H1 (cell line): ENCODE measurements at regions not wholly inside any gene's neighbourhood (a gene's known extent, or its start where the extent isn't known, plus 50 kb on each side); places are given as distances from the start of the nearest gene placed in this dataset.

Experiments
- BCL11A ChIP-seq, 2 experiments: IDR thresholded peaks; one replicate each; pipeline ENCODE4 v1.6.1; 2011; ENCODE audit warnings: low read depth in 2 of 2, low read length in 2 of 2, mild to moderate bottlenecking in 2 of 2
- BRCA1 ChIP-seq: IDR thresholded peaks from 2 replicates; pipeline ENCODE4 v1.6.1; 2012; ENCODE audit warnings: low read depth, low read length, improper control_type of control experiment
- CHD2 ChIP-seq: IDR thresholded peaks from 2 replicates; pipeline ENCODE4 v1.6.1; 2012; ENCODE audit warnings: low read length, improper control_type of control experiment
- CHD7 ChIP-seq: fragments of 300-600 bp; sonication (generic); IDR thresholded peaks from 2 replicates; pipeline ENCODE4 v1.7.1; 2012; ENCODE audit warnings: low read length, moderate library complexity, mild to moderate bottlenecking, inconsistent platforms; ENCODE audit not compliant: insufficient replicate concordance
- CREB1 ChIP-seq: IDR thresholded peaks from 2 replicates; pipeline ENCODE4 v1.6.1; 2012; ENCODE audit warnings: inconsistent platforms
- FOSL1 ChIP-seq: IDR thresholded peaks from 2 replicates; pipeline ENCODE4 v1.6.1; 2011; ENCODE audit warnings: mild to moderate bottlenecking, low read depth, low read length, moderate library complexity; ENCODE audit not compliant: insufficient read depth
- HDAC6 ChIP-seq: IDR thresholded peaks from one replicate; pipeline ENCODE4 v1.7.1; 2012; ENCODE audit warnings: low read depth, mild to moderate bottlenecking, inconsistent platforms, low read length, moderate library complexity
- KDM5A ChIP-seq: fragments of 200-600 bp; IDR thresholded peaks from 2 replicates; pipeline ENCODE4 v1.7.1; 2012; ENCODE audit warnings: mild to moderate bottlenecking, low read length, inconsistent platforms, mixed read lengths
- RNF2 ChIP-seq: fragments of 200-900, 300-1000 bp; sonication (generic); IDR thresholded peaks from 2 replicates; pipeline ENCODE4 v1.7.1; 2016; ENCODE audit warnings: borderline replicate concordance, low read depth, mild to moderate bottlenecking, antibody characterized with exemption, low read length; ENCODE audit not compliant: poor library complexity, severe bottlenecking; ENCODE audit errors: missing control alignments
- SAP30 ChIP-seq: fragments of 300-600 bp; sonication (generic); IDR thresholded peaks from 2 replicates; pipeline ENCODE4 v1.7.1; 2012; ENCODE audit warnings: low read length, moderate library complexity, mild to moderate bottlenecking, inconsistent platforms; ENCODE audit not compliant: insufficient read depth, insufficient replicate concordance
- SP1 ChIP-seq: IDR thresholded peaks from 2 replicates; pipeline ENCODE4 v1.6.1; 2011; ENCODE audit warnings: low read depth, low read length
- SUZ12 ChIP-seq: fragments of 200-600 bp; sonication (generic); IDR thresholded peaks from 2 replicates; pipeline ENCODE4 v1.6.1; 2012; ENCODE audit warnings: mild to moderate bottlenecking, inconsistent platforms, low read length, moderate library complexity, mixed read lengths
- TAF1 ChIP-seq: IDR thresholded peaks from 2 replicates; pipeline ENCODE4 v1.6.1; 2011; ENCODE audit warnings: mild to moderate bottlenecking, low read depth, low read length

DNA sequence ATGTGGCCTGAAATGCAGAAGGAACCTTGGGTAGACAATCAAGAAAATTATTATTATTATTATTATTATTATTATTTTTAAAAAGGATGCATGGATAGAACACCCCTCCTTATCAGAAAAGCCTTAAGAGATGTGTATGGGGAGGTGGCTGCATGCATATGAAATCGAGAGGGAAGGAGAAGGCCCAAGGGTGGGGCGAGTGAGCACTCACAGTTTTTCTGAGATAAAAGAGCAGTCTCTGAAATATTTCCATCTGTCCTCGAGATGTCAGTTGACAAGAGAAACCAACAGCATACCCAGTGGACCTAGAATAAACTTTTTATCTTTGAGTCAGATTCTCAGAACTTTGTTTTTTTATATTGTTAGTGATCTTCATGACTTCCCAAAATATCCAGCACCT lies 282.9 kb downstream of the GPD2 start (continued):
- no peak for TF ChIP-seq CHD7
- no peak for TF ChIP-seq CHD2
- TF ChIP-seq RNF2 = no peak
- TF ChIP-seq TAF1 = no peak
- TF ChIP-seq CREB1 = no peak
- no peak for TF ChIP-seq HDAC6
- TF ChIP-seq SUZ12 = no peak
- TF ChIP-seq SAP30 = no peak
- no peak for TF ChIP-seq BRCA1
- TF ChIP-seq SP1 = no peak
- no peak for TF ChIP-seq FOSL1
- no peak for TF ChIP-seq BCL11A (IDR thresholded peaks at IDR 0.05; ENCODE audit: low read depth in 2 of 2, low read length in 2 of 2)
- no peak for TF ChIP-seq KDM5A
